Neural cell (in vitro differentiated cells): ENCODE measurements at regions not wholly inside any gene's neighbourhood (a gene's known extent, or its start where the extent isn't known, plus 50 kb on each side); places are given as distances from the start of the nearest gene placed in this dataset.

ENCODE experiments used
- H2AFZ ChIP-seq: fragments of 200-600, 300-800 bp; sonication (generic), shearing (Covaris generic); 2 replicates; pipeline ENCODE4 v1.6.0; 2014; ENCODE audit warnings: low read depth, mild to moderate bottlenecking, antibody characterized with exemption, low read length, moderate library complexity
- H3F3A ChIP-seq: fragments of 200-600 bp; shearing (Covaris generic); 2 replicates; pipeline ENCODE4 v1.6.1; 2016; ENCODE audit warnings: mild to moderate bottlenecking, moderate library complexity, mixed read lengths, antibody characterized with exemption, low read length; ENCODE audit not compliant: insufficient read depth, poor library complexity, severe bottlenecking
- H3K27ac ChIP-seq: fragments of 200-600, 300-800 bp; sonication (generic), shearing (Covaris generic); 2 replicates; pipeline ENCODE4 v1.5.1; 2014; ENCODE audit warnings: mild to moderate bottlenecking, low read length, moderate library complexity
- H3K27me3 ChIP-seq: fragments of 300-800, 200-600 bp; sonication (generic), shearing (Covaris generic); 2 replicates; pipeline ENCODE4 v1.6.0; 2014; ENCODE audit warnings: mild to moderate bottlenecking, low read depth, low read length, moderate library complexity; ENCODE audit not compliant: insufficient read depth
- H3K36me3 ChIP-seq: fragments of 300-800, 200-600 bp; sonication (generic), shearing (Covaris generic); 2 replicates; pipeline ENCODE4 v1.5.1; 2014; ENCODE audit warnings: mild to moderate bottlenecking, antibody characterized with exemption, low read length, moderate library complexity; ENCODE audit not compliant: insufficient read depth
- H3K4me2 ChIP-seq: fragments of 300-800, 200-600 bp; sonication (generic), shearing (Covaris generic); 2 replicates; pipeline ENCODE4 v1.6.0; 2014; ENCODE audit warnings: mild to moderate bottlenecking, low read length
- H3K4me3 ChIP-seq: fragments of 300-800, 200-600 bp; sonication (generic), shearing (Covaris generic); 2 replicates; pipeline ENCODE4 v1.5.1; 2014; ENCODE audit warnings: mild to moderate bottlenecking, low read length, moderate library complexity
- H3K79me2 ChIP-seq: fragments of 200-600 bp; shearing (Covaris generic); replicated peaks from 2 replicates; pipeline ENCODE4 v1.6.0; 2014; ENCODE audit warnings: mild to moderate bottlenecking, low read length, moderate library complexity; ENCODE audit not compliant: insufficient read depth
- H3K9ac ChIP-seq: fragments of 300-800, 200-600 bp; sonication (generic), shearing (Covaris generic); 2 replicates; pipeline ENCODE4 v1.6.1; 2016; ENCODE audit warnings: mild to moderate bottlenecking, low read length, mixed read lengths
- H3K9me2 ChIP-seq: fragments of 200-600 bp; shearing (Covaris generic); 2 replicates; pipeline ENCODE4 v1.6.1; 2016; ENCODE audit warnings: mild to moderate bottlenecking, low read length, mixed read lengths; ENCODE audit not compliant: insufficient read depth
- H3K9me3 ChIP-seq: fragments of 200-600, 300-800 bp; sonication (generic), shearing (Covaris generic); 2 replicates; pipeline ENCODE4 v1.6.1; 2016; ENCODE audit warnings: mild to moderate bottlenecking, mixed run types, low read length, moderate library complexity, mixed read lengths
- H4K20me1 ChIP-seq: fragments of 200-600 bp; shearing (Covaris generic); 2 replicates; pipeline ENCODE4 v1.6.1; 2016; ENCODE audit warnings: mild to moderate bottlenecking, mixed run types; ENCODE audit not compliant: insufficient read depth
- CTCF ChIP-seq: fragments of 450-650 bp; IDR thresholded peaks from 2 replicates; pipeline ENCODE4 v1.5.1; 2014; ENCODE audit warnings: antibody characterized with exemption, mild to moderate bottlenecking, moderate library complexity; ENCODE audit not compliant: poor library complexity, severe bottlenecking
- EP300 ChIP-seq: fragments of 450-650 bp; conservative IDR thresholded peaks from 2 replicates; pipeline ENCODE4 v1.6.1; 2014; ENCODE audit warnings: antibody characterized with exemption, mild to moderate bottlenecking, moderate library complexity; ENCODE audit not compliant: poor library complexity, severe bottlenecking
- EZH2 ChIP-seq: fragments of 200-600, 300-800 bp; shearing (Covaris generic), sonication (generic); IDR thresholded peaks from 2 replicates; pipeline ENCODE4 v1.6.1; 2014; ENCODE audit warnings: antibody characterized with exemption, low read length, borderline replicate concordance, mild to moderate bottlenecking; ENCODE audit not compliant: insufficient read depth, poor library complexity, severe bottlenecking
- MXI1 ChIP-seq: fragments of 450-650 bp; conservative IDR thresholded peaks from 2 replicates; pipeline ENCODE4 v1.6.1; 2014; ENCODE audit warnings: antibody characterized with exemption, mild to moderate bottlenecking; ENCODE audit not compliant: poor library complexity, severe bottlenecking
- POLR2AphosphoS5 ChIP-seq: IDR thresholded peaks from 2 replicates; pipeline ENCODE4 v1.6.1; 2012
- RAD21 ChIP-seq: fragments of 450-650 bp; conservative IDR thresholded peaks from 2 replicates; pipeline ENCODE4 v1.6.1; 2014; ENCODE audit warnings: antibody characterized with exemption, mild to moderate bottlenecking, moderate library complexity
- REST ChIP-seq: IDR thresholded peaks from 2 replicates; pipeline ENCODE4 v1.6.1; 2012; ENCODE audit warnings: borderline replicate concordance
- SMC3 ChIP-seq: fragments of 450-650 bp; conservative IDR thresholded peaks from 2 replicates; pipeline ENCODE4 v1.6.1; 2014; ENCODE audit warnings: antibody characterized with exemption, mild to moderate bottlenecking, moderate library complexity; ENCODE audit not compliant: poor library complexity
- TAF1 ChIP-seq: IDR thresholded peaks from 2 replicates; pipeline ENCODE4 v1.6.1; 2012; ENCODE audit warnings: low read depth

- Histone ChIP-seq H3K36me3 (no peaks in the 10 kb centered on the region), H3K4me3 (no peak overlapping the region), H2AFZ (no peak overlapping the region), H3K4me2 (no peak overlapping the region), H3K27ac (no peak overlapping the region), H3K27me3 (no peaks in the 10 kb centered on the region), H3K79me2 (no peaks in the 10 kb centered on the region), H3F3A (no peaks in the 10 kb centered on the region), H3K9me2 (no peaks in the 10 kb centered on the region), H3K9ac (no peak overlapping the region), H4K20me1 (no peaks in the 10 kb centered on the region), H3K9me3 (peaks cover 7% of the 10 kb centered on the region)
- TF ChIP-seq RAD21, result no peak
Observed at GRCh38 chr22:47396105-47396504, 633.7 kb downstream of the TBC1D22A start.

GRCh38 chr22:47395481-47395880, 633.0 kb downstream of the TBC1D22A start:
- Histone ChIP-seq H3K36me3 (no peaks in the 10 kb centered on the region), H3K9me3 (peaks cover 7% of the 10 kb centered on the region), H2AFZ (no peak overlapping the region)

GRCh38 chr22:47394504-47395440, 632.3 kb downstream of the TBC1D22A start:
- Histone ChIP-seq H3K79me2 (no peaks in the 10 kb centered on the region), H3K27me3 (no peaks in the 10 kb centered on the region), H3K36me3 (no peaks in the 10 kb centered on the region), H3K4me3 (no peak overlapping the region), H2AFZ (no peak overlapping the region), H3K4me2 (no peak overlapping the region), H3F3A (no peaks in the 10 kb centered on the region), H3K9me3 (peaks cover 7% of the 10 kb centered on the region), H3K9me2 (no peaks in the 10 kb centered on the region), H3K27ac (no peak overlapping the region), H4K20me1 (no peaks in the 10 kb centered on the region), H3K9ac (no peak overlapping the region)
- TF ChIP-seq RAD21 (no peak), TAF1 (no peak), EZH2 (no peak), MXI1 (no peak), SMC3 (no peak), REST (no peak), EP300 (no peak), CTCF (no peak), POLR2AphosphoS5 (no peak)

More at GRCh38 chr22:47395481-47395880, 633.0 kb downstream of the TBC1D22A start:
- no peak overlapping the region for H3K27ac ChIP-seq
- H3F3A ChIP-seq, result no peaks in the 10 kb centered on the region
- no peak for TF ChIP-seq TAF1
- H3K27me3 ChIP-seq, result no peaks in the 10 kb centered on the region
- no peak overlapping the region for H3K4me2 ChIP-seq
- H3K9ac ChIP-seq, result no peak overlapping the region
- H4K20me1 ChIP-seq, result no peaks in the 10 kb centered on the region
- H3K79me2 ChIP-seq, result no peaks in the 10 kb centered on the region
- no peak overlapping the region for H3K4me3 ChIP-seq
- H3K9me2 ChIP-seq, result no peaks in the 10 kb centered on the region
